HUES64 (cell line): ENCODE measurements at regions not wholly inside any gene's neighbourhood (a gene's known extent, or its start where the extent isn't known, plus 50 kb on each side); places are given as distances from the start of the nearest gene placed in this dataset.
"Not testable (repeated sequence)": the region's sequence is repeated elsewhere in the genome, so short reads cannot be mapped to it uniquely, and the experiment has no call there.

Experiments
- H3K27ac ChIP-seq: 2 replicates; pipeline ENCODE4 v1.7.0; 2013; ENCODE audit warnings: low read depth, low read length, inconsistent platforms
- H3K27me3 ChIP-seq: 2 replicates; pipeline ENCODE4 v1.6.1; 2013; ENCODE audit warnings: mild to moderate bottlenecking, low read length; ENCODE audit not compliant: insufficient read depth
- H3K36me3 ChIP-seq: 2 replicates; pipeline ENCODE4 v1.6.1; 2013; ENCODE audit warnings: mild to moderate bottlenecking, low read length; ENCODE audit not compliant: insufficient read depth
- H3K4me1 ChIP-seq: 2 replicates; pipeline ENCODE4 v1.6.1; 2013; ENCODE audit warnings: mild to moderate bottlenecking, low read length, moderate library complexity; ENCODE audit not compliant: insufficient read depth
- H3K4me3 ChIP-seq: 2 replicates; pipeline ENCODE4 v1.5.1; 2013; ENCODE audit warnings: mild to moderate bottlenecking, low read length, moderate library complexity
- H3K9ac ChIP-seq: 2 replicates; pipeline ENCODE4 v1.6.1; 2013; ENCODE audit warnings: mild to moderate bottlenecking, low read depth, low read length
- H3K9me3 ChIP-seq: 2 replicates; pipeline ENCODE4 v1.6.1; 2013; ENCODE audit warnings: low read depth, low read length; ENCODE audit not compliant: insufficient read depth
- WGBS: fragments of 150-250, 120-280 bp; methylation state at CpG from one replicate; pipeline ENCODE4 v1.1.7; 2013; ENCODE audit warnings: missing lambda C conversion rate; 5-methylcytosine and 5-hydroxymethylcytosine counted together

DNA sequence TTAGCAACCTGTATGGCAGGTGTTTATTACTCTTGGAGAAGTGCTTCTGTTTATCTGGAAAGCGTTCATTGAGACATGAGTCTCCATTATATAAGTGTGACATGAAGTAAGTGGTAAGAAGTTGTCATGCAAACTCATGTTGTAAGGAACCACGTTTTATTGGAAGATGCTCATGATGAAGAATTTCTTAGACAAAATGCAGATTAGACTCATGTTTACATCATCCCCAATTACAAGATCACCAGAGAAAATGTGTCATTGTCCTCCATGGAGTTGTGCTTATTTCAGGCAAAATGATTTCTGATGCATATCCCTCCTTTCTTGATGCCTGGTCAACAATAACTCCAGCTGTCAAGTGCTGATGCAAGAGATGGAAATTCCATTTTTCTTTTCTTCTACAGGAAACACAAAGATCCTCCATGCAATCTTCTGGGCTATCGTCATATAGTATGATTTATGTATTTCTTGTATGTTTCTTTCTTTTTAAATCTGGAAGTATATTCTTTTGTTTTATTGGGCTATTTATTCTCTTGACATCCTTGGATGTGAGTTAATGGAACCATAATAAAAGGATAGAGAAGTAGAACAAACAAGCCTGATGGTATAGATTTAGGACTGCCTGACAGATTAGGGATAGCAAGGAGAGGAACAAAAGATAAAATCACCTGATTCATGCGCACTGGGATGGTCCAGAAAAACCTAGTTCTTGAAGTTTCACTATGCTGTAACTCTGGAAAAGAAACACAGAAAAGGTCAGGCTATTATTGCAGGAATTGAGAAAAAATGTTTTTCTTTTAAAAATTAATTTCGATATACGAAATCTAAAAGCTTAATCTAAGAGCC lies 50.7 kb upstream of the DIAPH3 start:
- no peaks in the 10 kb centered on the region for H3K4me1 ChIP-seq
- H3K27me3 ChIP-seq, result no peaks in the 10 kb centered on the region
- H3K36me3 ChIP-seq, result no peaks in the 10 kb centered on the region
- 93% methylated on average over 6 of the region's 6 CpGs for WGBS
- H3K27ac ChIP-seq, result no peak overlapping the region
- H3K9me3 ChIP-seq, result no peaks in the 10 kb centered on the region
- H3K4me3 ChIP-seq, result no peak overlapping the region
- H3K9ac ChIP-seq, result no peak overlapping the region

- no peak overlapping the region for H3K4me3 ChIP-seq
- 100% methylated on average over 1 of the region's 1 CpG for WGBS
- H3K9me3 ChIP-seq, result no peaks in the 10 kb centered on the region
- H3K9ac ChIP-seq, result no peak overlapping the region
- H3K36me3 ChIP-seq, result no peaks in the 10 kb centered on the region
- no peak overlapping the region for H3K27ac ChIP-seq
- 0 out of 2 replicates have a peak, but pooled peaks cover 3% of the 10 kb centered on the region for H3K4me1 ChIP-seq
- H3K27me3 ChIP-seq, result no peaks in the 10 kb centered on the region
Observed at GRCh38 chr13:60220072-60220471, 56.3 kb upstream of the DIAPH3 start.

GRCh38 chr13:60221581-60221980 lies 57.9 kb upstream of the DIAPH3 start:
- WGBS, result 95% methylated on average over 6 of the region's 6 CpGs
- Histone ChIP-seq H3K4me3 (no peak overlapping the region), H3K36me3 (no peaks in the 10 kb centered on the region), H3K4me1 (0 out of 2 replicates have a peak, but pooled peaks cover 3% of the 10 kb centered on the region), H3K9me3 (no peaks in the 10 kb centered on the region), H3K27ac (no peak overlapping the region), H3K27me3 (no peaks in the 10 kb centered on the region), H3K9ac (no peak overlapping the region)

DNA sequence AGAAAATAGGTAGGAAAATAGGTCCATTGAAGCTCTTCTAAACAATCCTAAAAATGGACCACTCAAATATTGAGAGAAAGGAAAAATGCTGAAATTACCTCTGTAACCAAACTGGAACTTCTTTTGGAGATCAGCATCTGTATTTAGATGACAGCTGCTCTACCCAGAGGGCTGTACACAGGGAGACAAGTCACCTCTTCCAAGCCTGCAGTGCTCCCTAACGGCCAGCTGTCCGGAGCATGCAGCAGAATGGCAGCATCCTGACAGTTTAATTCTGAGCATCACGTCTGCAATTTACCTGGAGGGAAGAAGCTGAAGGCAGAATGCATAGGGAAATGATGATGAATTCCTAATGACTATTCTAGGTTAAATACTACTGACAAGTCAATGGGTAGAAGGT lies 62.8 kb upstream of the DIAPH3 start:
- Histone ChIP-seq H3K4me3 (no peak overlapping the region), H3K9ac (no peak overlapping the region), H3K27ac (no peak overlapping the region), H3K36me3 (no peaks in the 10 kb centered on the region), H3K4me1 (0 out of 2 replicates have a peak, but pooled peaks cover 3% of the 10 kb centered on the region), H3K9me3 (no peaks in the 10 kb centered on the region), H3K27me3 (no peaks in the 10 kb centered on the region)
- WGBS, result 68% methylated on average over 3 of the region's 3 CpGs

GRCh38 chr13:60227158-60227557 lies 63.4 kb upstream of the DIAPH3 start:
- no peak overlapping the region for H3K4me3 ChIP-seq
- H3K9ac ChIP-seq, result no peak overlapping the region
- no peak overlapping the region for H3K27ac ChIP-seq
- H3K9me3 ChIP-seq, result no peaks in the 10 kb centered on the region
- no peaks in the 10 kb centered on the region for H3K27me3 ChIP-seq
- 0 out of 2 replicates have a peak, but pooled peaks cover 3% of the 10 kb centered on the region for H3K4me1 ChIP-seq
- H3K36me3 ChIP-seq, result no peaks in the 10 kb centered on the region

DNA sequence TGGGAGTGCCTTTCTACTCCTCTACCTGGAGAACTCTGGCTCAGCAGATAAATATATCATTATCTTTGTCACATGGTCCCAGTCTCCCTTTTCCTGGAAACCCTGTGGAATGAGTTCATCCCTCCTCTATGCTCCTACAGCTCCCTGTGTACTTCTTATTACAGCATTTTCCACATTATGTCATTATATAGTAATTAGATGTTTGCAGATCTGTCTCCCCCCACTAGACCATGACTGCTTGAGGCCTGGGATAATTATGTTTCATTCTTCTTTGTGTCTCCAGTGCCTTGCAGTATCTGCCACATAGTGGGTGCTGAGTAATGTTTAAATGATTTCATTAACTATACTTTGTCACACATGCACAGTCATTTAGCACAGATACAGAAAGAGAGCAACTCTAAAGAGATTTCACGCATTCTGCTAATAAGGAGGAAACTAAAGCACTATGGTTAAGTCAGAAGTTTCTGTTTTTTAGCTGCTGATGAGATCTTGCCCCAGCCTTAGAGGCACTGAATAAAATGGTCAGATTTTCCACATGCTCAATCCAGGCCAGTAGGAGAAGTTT lies 66.1 kb upstream of the DIAPH3 start:
- no peak overlapping the region for H3K9ac ChIP-seq
- H3K9me3 ChIP-seq, result no peaks in the 10 kb centered on the region
- no peaks in the 10 kb centered on the region for H3K27me3 ChIP-seq
- 96% methylated on average over 1 of the region's 1 CpG for WGBS
- H3K27ac ChIP-seq, result no peak overlapping the region
- no peak overlapping the region for H3K4me3 ChIP-seq
- H3K36me3 ChIP-seq, result no peaks in the 10 kb centered on the region
- no peaks in the 10 kb centered on the region for H3K4me1 ChIP-seq

- H3K4me3 ChIP-seq, result no peak overlapping the region
- H3K9ac ChIP-seq, result no peak overlapping the region
- H3K27me3 ChIP-seq, result no peaks in the 10 kb centered on the region
- no peaks in the 10 kb centered on the region for H3K9me3 ChIP-seq
- H3K4me1 ChIP-seq, result no peaks in the 10 kb centered on the region
- H3K27ac ChIP-seq, result no peak overlapping the region
- WGBS, result 87% methylated on average over 3 of the region's 3 CpGs
- no peaks in the 10 kb centered on the region for H3K36me3 ChIP-seq
Observed at GRCh38 chr13:60230593-60230992, 66.9 kb upstream of the DIAPH3 start.

DNA sequence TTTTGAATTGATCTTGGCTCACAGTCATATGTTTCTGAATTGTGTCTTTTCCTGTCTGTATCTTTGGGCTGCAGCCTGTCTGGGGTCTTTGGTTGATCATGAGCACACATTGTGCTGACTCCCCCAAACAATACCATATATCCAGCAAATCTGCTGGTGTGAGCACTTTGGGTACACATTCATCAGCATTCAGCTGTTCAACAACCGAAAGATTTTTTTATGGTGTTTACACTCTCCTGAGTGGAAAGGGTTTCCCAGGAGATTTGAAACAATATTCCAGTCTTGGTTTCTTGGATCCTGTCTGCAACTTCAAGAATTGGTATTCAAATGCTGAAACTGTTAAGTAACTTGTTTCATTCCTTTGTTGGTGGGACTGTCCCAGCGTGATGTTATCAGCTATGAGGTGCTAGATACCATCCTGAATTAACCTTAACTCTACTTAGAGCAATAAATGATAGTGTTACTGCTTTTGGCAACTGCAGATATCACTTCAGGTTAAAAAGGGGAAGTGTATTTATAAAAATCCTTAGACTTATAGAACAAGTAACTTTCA lies 78.4 kb upstream of the DIAPH3 start:
- Histone ChIP-seq H3K27me3 (no peaks in the 10 kb centered on the region), H3K4me3 (no peak overlapping the region), H3K27ac (no peak overlapping the region), H3K4me1 (peaks cover 3% of the 10 kb centered on the region; the same call in 1 of the 2 replicates), H3K9me3 (0 out of 2 replicates have a peak, but pooled peaks cover 2% of the 10 kb centered on the region), H3K36me3 (no peaks in the 10 kb centered on the region), H3K9ac (no peak overlapping the region)
- WGBS, result 58% methylated on average over 2 of the region's 2 CpGs

DNA sequence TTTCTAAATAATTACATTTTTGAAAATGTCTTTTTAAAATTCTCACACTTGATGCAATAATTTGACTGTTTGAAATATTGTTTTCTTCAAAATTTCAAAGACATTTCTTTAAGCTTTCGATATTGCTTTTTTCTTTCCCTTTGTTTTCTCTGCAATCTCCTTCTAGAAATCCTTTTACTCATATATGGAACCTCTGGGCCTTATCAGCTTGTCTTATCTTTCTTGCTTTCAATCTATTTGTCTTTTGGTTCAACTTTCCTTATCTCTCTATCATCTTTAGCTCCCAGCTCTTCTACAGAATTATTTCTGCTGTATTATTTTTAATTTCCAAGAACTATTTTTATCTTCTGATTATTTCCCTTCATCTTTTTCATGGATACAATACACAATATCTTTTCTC lies 80.7 kb upstream of the DIAPH3 start:
- H3K4me3 ChIP-seq, result no peak overlapping the region
- no peaks in the 10 kb centered on the region for H3K27me3 ChIP-seq
- H3K36me3 ChIP-seq, result no peaks in the 10 kb centered on the region
- WGBS, result 94% methylated on average over 1 of the region's 1 CpG
- H3K9me3 ChIP-seq, result no peaks in the 10 kb centered on the region
- no peak overlapping the region for H3K9ac ChIP-seq
- peaks cover 3% of the 10 kb centered on the region; the same call in 1 of the 2 replicates for H3K4me1 ChIP-seq
- no peak overlapping the region for H3K27ac ChIP-seq

DNA sequence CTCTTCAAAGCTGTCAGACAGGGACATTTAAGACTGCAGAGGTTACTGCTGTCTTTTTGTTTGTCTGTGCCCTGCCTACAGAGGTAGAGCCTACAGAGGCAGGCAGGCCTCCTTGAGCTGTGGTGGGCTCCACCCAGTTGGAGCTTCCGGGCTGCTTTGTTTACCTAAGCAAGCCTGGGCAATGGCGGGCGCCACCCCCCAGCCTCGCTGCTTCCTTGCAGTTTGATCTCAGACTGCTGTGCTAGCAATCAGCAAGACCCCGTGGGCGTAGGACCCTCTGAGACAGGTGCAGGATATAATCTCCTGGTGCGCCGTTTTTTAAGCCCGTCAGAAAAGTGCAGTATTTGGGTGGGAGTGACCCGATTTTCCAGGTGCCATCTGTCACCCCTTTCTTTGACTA lies 87.7 kb upstream of the DIAPH3 start:
- H3K27ac ChIP-seq, H3K4me3 ChIP-seq, H3K27me3 ChIP-seq, H3K4me1 ChIP-seq, H3K36me3 ChIP-seq, H3K9me3 ChIP-seq, H3K9ac ChIP-seq: not testable (repeated sequence)
- WGBS, result 91% methylated on average over 10 of the region's 10 CpGs

DNA sequence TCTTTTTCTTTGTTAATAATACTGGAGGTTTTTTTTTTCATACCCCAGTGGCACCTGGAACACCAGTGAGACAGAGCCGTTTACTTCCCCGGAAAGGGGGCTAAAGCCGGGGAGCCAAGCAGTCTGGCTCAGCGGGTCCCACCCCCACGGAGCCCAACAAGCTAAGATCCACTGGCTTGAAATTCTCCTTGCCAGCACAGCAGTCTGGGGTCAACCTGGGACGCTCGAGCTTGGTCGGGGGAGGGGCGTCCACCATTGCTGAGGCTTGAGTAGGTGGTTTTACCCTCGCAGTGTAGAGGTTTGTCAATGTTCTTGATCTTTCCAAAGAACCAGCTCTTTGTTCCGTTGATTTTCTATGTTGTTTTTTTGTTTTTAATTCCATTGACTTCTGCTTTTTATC lies 94.6 kb upstream of the DIAPH3 start:
- no peak overlapping the region for H3K27ac ChIP-seq
- no peaks in the 10 kb centered on the region for H3K36me3 ChIP-seq
- 58% methylated on average over 10 of the region's 11 CpGs for WGBS
- no peak overlapping the region for H3K4me3 ChIP-seq
- no peak overlapping the region for H3K9ac ChIP-seq
- peaks cover 18% of the 10 kb centered on the region; the same call in 1 of the 2 replicates for H3K9me3 ChIP-seq
- H3K27me3 ChIP-seq, result no peaks in the 10 kb centered on the region
- peaks cover 23% of the 10 kb centered on the region for H3K4me1 ChIP-seq
